Astrocyte (in vitro differentiated cells and primary cell): ENCODE measurements at regions not wholly inside any gene's neighbourhood (a gene's known extent, or its start where the extent isn't known, plus 50 kb on each side); places are given as distances from the start of the nearest gene placed in this dataset.

ENCODE experiments used
- DNase-seq: peaks from one replicate; pipeline ENCODE4 v3.0.0-alpha.2; 2010; ENCODE audit warnings: low read depth
- FAIRE-seq: peaks from 2 replicates; lab custom pipeline; 2011; peaks lifted over from hg19 to GRCh38; lab: Jason Lieb, UNC
- H2AFZ ChIP-seq: 2 replicates; pipeline ENCODE4 v1.6.0; 2012; ENCODE audit warnings: low read depth, low read length, inconsistent platforms
- H3K27ac ChIP-seq: 2 replicates; pipeline ENCODE4 v1.5.1; 2011; ENCODE audit warnings: low read depth, low read length, inconsistent platforms
- H3K27me3 ChIP-seq: 2 replicates; pipeline ENCODE4 v1.6.0; 2011; ENCODE audit warnings: low read length, inconsistent platforms; ENCODE audit not compliant: insufficient read depth
- H3K36me3 ChIP-seq: 2 replicates; pipeline ENCODE4 v1.5.1; 2011; ENCODE audit warnings: low read length, inconsistent platforms; ENCODE audit not compliant: insufficient read depth
- H3K4me1 ChIP-seq: 2 replicates; pipeline ENCODE4 v1.5.1; 2011; ENCODE audit warnings: low read length, inconsistent platforms; ENCODE audit not compliant: insufficient read depth
- H3K4me2 ChIP-seq: 2 replicates; pipeline ENCODE4 v1.6.0; 2012; ENCODE audit warnings: low read length, inconsistent platforms
- H3K4me3 ChIP-seq: 2 replicates; pipeline ENCODE4 v1.5.1; 2011; ENCODE audit warnings: low read depth, mild to moderate bottlenecking, low read length, inconsistent platforms; ENCODE audit not compliant: insufficient read depth
- H3K79me2 ChIP-seq: 2 replicates; pipeline ENCODE4 v1.6.0; 2012; ENCODE audit warnings: mild to moderate bottlenecking, low read length, inconsistent platforms; ENCODE audit not compliant: insufficient read depth
- H3K9ac ChIP-seq: 2 replicates; pipeline ENCODE4 v1.6.0; 2012; ENCODE audit warnings: mild to moderate bottlenecking, low read length, inconsistent platforms
- H3K9me3 ChIP-seq: 2 replicates; pipeline ENCODE4 v1.5.1; 2012; ENCODE audit warnings: low read depth, mild to moderate bottlenecking, low read length, inconsistent platforms; ENCODE audit not compliant: insufficient read depth
- H4K20me1 ChIP-seq: 2 replicates; pipeline ENCODE4 v1.6.0; 2012; ENCODE audit warnings: low read length, inconsistent platforms; ENCODE audit not compliant: insufficient read depth
- H3K27ac Mint-ChIP-seq: one replicate; pipeline ENCODE4 v1.8.0; 2021; ENCODE audit warnings: mild to moderate bottlenecking, mixed read lengths; ENCODE audit not compliant: unreplicated experiment
- H3K27me3 Mint-ChIP-seq: one replicate; pipeline ENCODE4 v1.8.0; 2021; ENCODE audit warnings: low read depth, mixed read lengths; ENCODE audit not compliant: unreplicated experiment
- H3K36me3 Mint-ChIP-seq: one replicate; pipeline ENCODE4 v1.8.0; 2021; ENCODE audit warnings: low read depth, mixed read lengths; ENCODE audit not compliant: unreplicated experiment
- H3K4me1 Mint-ChIP-seq: one replicate; pipeline ENCODE4 v1.8.0; 2021; ENCODE audit warnings: low read depth, mixed read lengths; ENCODE audit not compliant: unreplicated experiment
- H3K4me3 Mint-ChIP-seq: one replicate; pipeline ENCODE4 v1.8.0; 2021; ENCODE audit warnings: mild to moderate bottlenecking, moderate library complexity, mixed read lengths; ENCODE audit not compliant: unreplicated experiment
- H3K9me3 Mint-ChIP-seq: one replicate; pipeline ENCODE4 v1.8.0; 2021; ENCODE audit warnings: mild to moderate bottlenecking, mixed read lengths; ENCODE audit not compliant: unreplicated experiment
- CTCF ChIP-seq: IDR thresholded peaks from 2 replicates; pipeline ENCODE4 v1.5.1; 2011; ENCODE audit warnings: low read depth, mild to moderate bottlenecking, inconsistent platforms, low read length, moderate library complexity; ENCODE audit not compliant: insufficient read depth
- EZH2 ChIP-seq: IDR thresholded peaks from 2 replicates; pipeline ENCODE4 v1.6.1; 2012; ENCODE audit warnings: mild to moderate bottlenecking, low read length, inconsistent platforms; ENCODE audit not compliant: insufficient read depth

- H2AFZ ChIP-seq: no peak overlapping the region
- no peak overlapping the region for H3K4me3 ChIP-seq
- Mint-ChIP-seq H3K27me3 (peaks cover 5% of the 10 kb centered on the region), H3K27ac (peak overlapping the region; percentile 70), H3K4me1 (peaks cover 39% of the 10 kb centered on the region), H3K36me3 (peaks cover 9% of the 10 kb centered on the region), H3K4me3 (no peak overlapping the region), H3K9me3 (peaks cover 5% of the 10 kb centered on the region)
- H3K4me1 ChIP-seq: peaks cover 11% of the 10 kb centered on the region
- H3K36me3 ChIP-seq: no peaks in the 10 kb centered on the region
- no peak overlapping the region for H3K9ac ChIP-seq
- DNase-seq: no peak
- H4K20me1 ChIP-seq: no peaks in the 10 kb centered on the region
- H3K27me3 ChIP-seq: no peaks in the 10 kb centered on the region
- H3K27ac ChIP-seq: no peak overlapping the region
- H3K4me2 ChIP-seq: no peak overlapping the region
- TF ChIP-seq CTCF (no peak), EZH2 (no peak)
- no peaks in the 10 kb centered on the region for H3K79me2 ChIP-seq
- FAIRE-seq: no peak
- H3K9me3 ChIP-seq: no peaks in the 10 kb centered on the region
These were observed 115.7 kb upstream of the IQSEC1 start for GRCh38 chr3:13188975-13189374.

- Mint-ChIP-seq H3K27ac (no peak overlapping the region), H3K36me3 (peaks cover 9% of the 10 kb centered on the region), H3K9me3 (peaks cover 5% of the 10 kb centered on the region), H3K4me1 (peaks cover 32% of the 10 kb centered on the region), H3K4me3 (no peak overlapping the region), H3K27me3 (peaks cover 5% of the 10 kb centered on the region)
- H3K36me3 ChIP-seq: no peaks in the 10 kb centered on the region
- peaks cover 10% of the 10 kb centered on the region for H3K4me1 ChIP-seq
- TF ChIP-seq CTCF: no peak
- no peak for TF ChIP-seq EZH2
- H3K4me2 ChIP-seq: no peak overlapping the region
- no peaks in the 10 kb centered on the region for H3K27me3 ChIP-seq
- H3K9ac ChIP-seq: no peak overlapping the region
- no peak for FAIRE-seq
- H3K79me2 ChIP-seq: no peaks in the 10 kb centered on the region
- H3K4me3 ChIP-seq: no peak overlapping the region
- no peak for DNase-seq
- H3K27ac ChIP-seq: no peak overlapping the region
- H2AFZ ChIP-seq: no peak overlapping the region
- no peaks in the 10 kb centered on the region for H4K20me1 ChIP-seq
- no peaks in the 10 kb centered on the region for H3K9me3 ChIP-seq
These were observed 115.1 kb upstream of the IQSEC1 start for GRCh38 chr3:13188181-13188779.

DNA sequence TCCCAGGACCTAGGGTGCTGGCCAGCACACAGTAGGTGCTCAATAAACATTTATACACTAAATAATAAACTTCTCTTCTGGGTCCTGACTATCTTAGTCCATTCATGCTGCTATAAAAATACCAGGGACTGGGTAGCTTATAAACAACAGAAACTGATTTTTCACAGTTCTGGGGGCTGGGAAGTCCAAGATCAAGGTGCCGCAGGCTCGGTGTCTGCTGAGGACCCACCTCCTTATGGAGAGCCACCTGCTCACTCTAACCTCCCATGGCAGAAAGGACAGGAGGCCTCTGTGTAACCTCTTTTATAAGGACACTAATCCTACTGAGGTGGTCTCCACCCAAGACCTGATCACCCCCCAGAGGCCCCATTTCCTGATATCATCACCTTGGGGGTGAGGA lies 114.4 kb upstream of the IQSEC1 start:
- H3K4me3 Mint-ChIP-seq: no peak overlapping the region
- Histone ChIP-seq H3K27me3 (no peaks in the 10 kb centered on the region), H4K20me1 (no peaks in the 10 kb centered on the region), H3K9me3 (no peaks in the 10 kb centered on the region), H3K36me3 (no peaks in the 10 kb centered on the region), H3K4me1 (peaks cover 8% of the 10 kb centered on the region), H3K4me3 (no peak overlapping the region), H3K79me2 (no peaks in the 10 kb centered on the region), H2AFZ (no peak overlapping the region), H3K9ac (no peak overlapping the region), H3K4me2 (no peak overlapping the region), H3K27ac (no peak overlapping the region)
- H3K27me3 Mint-ChIP-seq: peaks cover 5% of the 10 kb centered on the region
- no peak for FAIRE-seq
- no peak for TF ChIP-seq EZH2
- no peak for TF ChIP-seq CTCF
- H3K36me3 Mint-ChIP-seq: peaks cover 9% of the 10 kb centered on the region
- H3K4me1 Mint-ChIP-seq: peaks cover 28% of the 10 kb centered on the region
- H3K27ac Mint-ChIP-seq: no peak overlapping the region
- H3K9me3 Mint-ChIP-seq: peaks cover 5% of the 10 kb centered on the region
- DNase-seq: no peak
